Fibroblast of skin of abdomen (primary cell): ENCODE measurements at regions not wholly inside any gene's neighbourhood (a gene's known extent, or its start where the extent isn't known, plus 50 kb on each side); places are given as distances from the start of the nearest gene placed in this dataset.
"Not testable (repeated sequence)": the region's sequence is repeated elsewhere in the genome, so short reads cannot be mapped to it uniquely, and the experiment has no call there.

Source experiments
- DNase-seq: peaks from one replicate; pipeline ENCODE4 v3.0.0-alpha.2; 2013

- DNase-seq, result no peak
Observed at GRCh38 chr6:76509397-76509796, 436.9 kb upstream of the IMPG1 start.

GRCh38 chr6:76506808-76507207, 434.3 kb upstream of the IMPG1 start:
- no peak for DNase-seq

- no peak for DNase-seq
Observed at GRCh38 chr6:76495909-76496308, 423.4 kb upstream of the IMPG1 start.

- not testable (repeated sequence) for DNase-seq
Observed at GRCh38 chr6:76491376-76491775, 418.9 kb upstream of the IMPG1 start.

- DNase-seq, result peak; percentile 8
Observed at GRCh38 chr6:76490456-76490855, 418.0 kb upstream of the IMPG1 start.

GRCh38 chr6:76481101-76481500, 408.6 kb upstream of the IMPG1 start:
- no peak for DNase-seq

GRCh38 chr6:76472858-76473257, 400.4 kb upstream of the IMPG1 start:
- no peak for DNase-seq

- no peak for DNase-seq
Observed at GRCh38 chr6:76466286-76466685, 393.8 kb upstream of the IMPG1 start.

GRCh38 chr6:76465410-76465809, 392.9 kb upstream of the IMPG1 start:
- DNase-seq, result no peak

GRCh38 chr6:76453270-76453669, 380.8 kb upstream of the IMPG1 start:
- no peak for DNase-seq

GRCh38 chr6:76451926-76452709, 379.7 kb upstream of the IMPG1 start:
- DNase-seq, result no peak

- no peak for DNase-seq
Observed at GRCh38 chr6:76448109-76448508, 375.6 kb upstream of the IMPG1 start.

- DNase-seq, result no peak
Observed at GRCh38 chr6:76441875-76442274, 369.4 kb upstream of the IMPG1 start.

GRCh38 chr6:76439811-76440210, 367.3 kb upstream of the IMPG1 start:
- DNase-seq, result no peak

- DNase-seq, result no peak
Observed at GRCh38 chr6:76438768-76439167, 366.3 kb upstream of the IMPG1 start.

- DNase-seq, result peak; percentile 0
Observed at GRCh38 chr6:76435174-76435573, 362.7 kb upstream of the IMPG1 start.

GRCh38 chr6:76422511-76423213, 350.2 kb upstream of the IMPG1 start:
- DNase-seq, result no peak

- no peak for DNase-seq
Observed at GRCh38 chr6:76420094-76420493, 347.6 kb upstream of the IMPG1 start.

- no peak for DNase-seq
Observed at GRCh38 chr6:76418560-76419223, 346.2 kb upstream of the IMPG1 start.

GRCh38 chr6:76416821-76417605, 344.6 kb upstream of the IMPG1 start:
- DNase-seq, result no peak

- DNase-seq, result no peak
Observed at GRCh38 chr6:76403064-76403463, 330.6 kb upstream of the IMPG1 start.

- DNase-seq, result no peak
Observed at GRCh38 chr6:76397966-76398365, 325.5 kb upstream of the IMPG1 start.

- no peak for DNase-seq
Observed at GRCh38 chr6:76382201-76382600, 309.7 kb upstream of the IMPG1 start.
